ENCODE measurements at regions not wholly inside any gene's neighbourhood (a gene's known extent, or its start where the extent isn't known, plus 50 kb on each side); places are given as distances from the start of the nearest gene placed in this dataset.
A peak's percentile ranks its signal among the peaks of the same experiment; 100 is the strongest.
"Not testable (repeated sequence)": the region's sequence is repeated elsewhere in the genome, so short reads cannot be mapped to it uniquely, and the experiment has no call there.

- no peak for DNase-seq
Observed at GRCh38 chr3:87792534-87793336, 266.1 kb downstream of the CGGBP1 start, which contains the start of gene HTR1F. TSS of gene HTR1F (plus strand) at chr3:87792706.

- no peak for DNase-seq
Observed at GRCh38 chr3:87792198-87792533, 266.6 kb downstream of the CGGBP1 start.

GRCh38 chr3:87791248-87792027 lies 267.4 kb downstream of the CGGBP1 start:
- DNase-seq, result no peak

- DNase-seq, result not testable (repeated sequence)
Observed at GRCh38 chr3:87789049-87789448, 269.8 kb downstream of the CGGBP1 start.

- no peak for DNase-seq
Observed at GRCh38 chr3:87788516-87788915, 270.3 kb downstream of the CGGBP1 start.

GRCh38 chr3:87780811-87781210 lies 278.0 kb downstream of the CGGBP1 start:
- DNase-seq, result no peak

GRCh38 chr3:87778876-87779275 lies 279.9 kb downstream of the CGGBP1 start:
- DNase-seq, result no peak

- peak; percentile 25 for DNase-seq
Observed at GRCh38 chr3:87771337-87772192, 287.2 kb downstream of the CGGBP1 start.

GRCh38 chr3:87766721-87767120 lies 292.1 kb downstream of the CGGBP1 start:
- DNase-seq, result no peak

- no peak for DNase-seq
Observed at GRCh38 chr3:87765256-87765655, 293.5 kb downstream of the CGGBP1 start.

- no peak for DNase-seq
Observed at GRCh38 chr3:87761795-87762194, 297.0 kb downstream of the CGGBP1 start.

- DNase-seq, result no peak
Observed at GRCh38 chr3:87761341-87761740, 297.5 kb downstream of the CGGBP1 start.

GRCh38 chr3:87756616-87757015 lies 302.2 kb downstream of the CGGBP1 start:
- DNase-seq, result no peak

GRCh38 chr3:87755852-87756251 lies 303.0 kb downstream of the CGGBP1 start:
- DNase-seq, result no peak

- no peak for DNase-seq
Observed at GRCh38 chr3:87742250-87742649, 316.6 kb downstream of the CGGBP1 start.

GRCh38 chr3:87740894-87741293 lies 317.9 kb downstream of the CGGBP1 start:
- DNase-seq, result not testable (repeated sequence)

GRCh38 chr3:87737817-87738216 lies 321.0 kb downstream of the CGGBP1 start:
- DNase-seq, result not testable (repeated sequence)

- DNase-seq, result no peak
Observed at GRCh38 chr3:87733671-87734367, 325.0 kb downstream of the CGGBP1 start.

GRCh38 chr3:87732294-87732693 lies 326.5 kb downstream of the CGGBP1 start:
- DNase-seq, result no peak

GRCh38 chr3:87727783-87728182 lies 331.0 kb downstream of the CGGBP1 start:
- DNase-seq, result no peak

- DNase-seq, result no peak
Observed at GRCh38 chr3:87719060-87719459, 339.7 kb downstream of the CGGBP1 start.

- DNase-seq, result no peak
Observed at GRCh38 chr3:87710511-87710910, 348.3 kb downstream of the CGGBP1 start.

GRCh38 chr3:87710028-87710427 lies 348.8 kb downstream of the CGGBP1 start:
- DNase-seq, result no peak

Measured in central memory CD4-positive, alpha-beta T cell (primary cell).